ENCODE measurements at regions not wholly inside any gene's neighbourhood (a gene's known extent, or its start where the extent isn't known, plus 50 kb on each side); places are given as distances from the start of the nearest gene placed in this dataset.

DNA sequence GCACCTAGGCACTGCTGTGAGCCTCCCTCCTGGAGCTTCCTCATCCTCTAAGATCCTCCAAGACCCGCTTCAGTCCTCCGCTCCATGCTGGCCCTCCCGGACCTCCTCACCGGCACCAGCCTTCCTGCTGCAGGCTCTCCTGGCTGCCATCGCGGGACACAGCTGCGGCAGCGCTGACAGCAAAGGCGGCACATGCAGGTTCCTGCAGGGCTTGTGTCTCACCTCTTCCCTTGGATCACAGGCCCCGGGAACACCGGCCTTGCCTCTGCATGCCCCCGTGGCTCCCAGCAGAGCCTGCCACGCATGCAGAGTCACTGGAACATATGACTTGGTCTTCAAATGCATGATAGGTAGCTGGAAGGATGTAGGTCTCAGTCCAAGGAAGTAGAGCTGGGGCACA is 67.2 kb downstream of the PTGR3 start:
- TF ChIP-seq, protein P1, sequence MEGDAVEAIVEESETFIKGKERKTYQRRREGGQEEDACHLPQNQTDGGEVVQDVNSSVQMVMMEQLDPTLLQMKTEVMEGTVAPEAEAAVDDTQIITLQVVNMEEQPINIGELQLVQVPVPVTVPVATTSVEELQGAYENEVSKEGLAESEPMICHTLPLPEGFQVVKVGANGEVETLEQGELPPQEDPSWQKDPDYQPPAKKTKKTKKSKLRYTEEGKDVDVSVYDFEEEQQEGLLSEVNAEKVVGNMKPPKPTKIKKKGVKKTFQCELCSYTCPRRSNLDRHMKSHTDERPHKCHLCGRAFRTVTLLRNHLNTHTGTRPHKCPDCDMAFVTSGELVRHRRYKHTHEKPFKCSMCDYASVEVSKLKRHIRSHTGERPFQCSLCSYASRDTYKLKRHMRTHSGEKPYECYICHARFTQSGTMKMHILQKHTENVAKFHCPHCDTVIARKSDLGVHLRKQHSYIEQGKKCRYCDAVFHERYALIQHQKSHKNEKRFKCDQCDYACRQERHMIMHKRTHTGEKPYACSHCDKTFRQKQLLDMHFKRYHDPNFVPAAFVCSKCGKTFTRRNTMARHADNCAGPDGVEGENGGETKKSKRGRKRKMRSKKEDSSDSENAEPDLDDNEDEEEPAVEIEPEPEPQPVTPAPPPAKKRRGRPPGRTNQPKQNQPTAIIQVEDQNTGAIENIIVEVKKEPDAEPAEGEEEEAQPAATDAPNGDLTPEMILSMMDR (IDR thresholded peaks at IDR 0.05; ENCODE audit: unreplicated experiment), result no peak
- DNase-seq (ENCODE audit: low spot score), result no peak
- no peaks in the 10 kb centered on the region for H3K36me3 Mint-ChIP-seq (ENCODE audit: low read depth, unreplicated experiment)
- no peaks in the 10 kb centered on the region for H3K4me1 Mint-ChIP-seq (ENCODE audit: unreplicated experiment)
- H3K27me3 Mint-ChIP-seq (ENCODE audit: unreplicated experiment), result peaks cover 2% of the 10 kb centered on the region
- H3K4me3 Mint-ChIP-seq (ENCODE audit: unreplicated experiment), result no peak overlapping the region
- H3K9me3 Mint-ChIP-seq (ENCODE audit: unreplicated experiment), result no peaks in the 10 kb centered on the region
- H3K27ac Mint-ChIP-seq (ENCODE audit: unreplicated experiment), result no peak overlapping the region

DNA sequence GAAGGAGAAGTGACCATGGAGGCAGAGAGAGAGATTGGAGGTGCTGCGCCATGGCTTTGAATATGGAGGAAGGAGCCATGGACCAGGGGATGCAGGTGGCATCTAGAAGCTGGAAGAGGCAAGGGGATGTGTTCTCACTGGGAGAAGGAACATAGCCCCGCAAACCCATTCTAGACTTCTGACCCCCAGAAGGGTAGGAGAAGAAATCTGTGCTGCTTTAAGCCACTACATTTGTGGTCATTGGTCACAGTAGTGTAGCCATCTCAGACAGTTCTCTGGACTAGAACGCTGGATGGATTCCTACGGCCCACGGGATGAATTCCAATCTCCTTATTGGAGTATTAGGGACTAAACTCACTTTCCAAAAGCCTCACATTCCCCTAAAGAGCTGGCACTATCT is 67.8 kb downstream of the PTGR3 start:
- peaks cover 2% of the 10 kb centered on the region for H3K27me3 Mint-ChIP-seq (ENCODE audit: unreplicated experiment)
- no peak overlapping the region for H3K27ac Mint-ChIP-seq (ENCODE audit: unreplicated experiment)

DNA sequence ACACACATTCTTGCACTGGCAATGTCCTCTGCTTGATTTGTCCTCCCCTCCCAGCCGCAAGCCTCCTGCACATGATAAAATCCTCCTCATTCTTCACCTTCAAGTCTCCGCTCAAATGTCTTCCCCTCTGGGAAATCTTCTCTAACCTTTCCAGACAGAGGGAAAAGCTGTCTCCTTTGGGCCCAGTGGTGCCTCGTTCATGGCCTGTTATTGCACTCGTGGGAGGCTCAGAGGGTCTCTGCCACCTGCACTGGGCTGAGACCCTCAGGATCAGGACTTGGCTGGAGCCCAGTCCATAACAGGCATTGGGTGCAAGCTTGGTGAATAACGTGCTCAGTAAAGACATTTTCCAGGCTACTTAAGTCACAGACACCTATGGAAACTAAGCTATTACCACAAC is 68.6 kb downstream of the PTGR3 start:
- Mint-ChIP-seq H3K27me3 (ENCODE audit: unreplicated experiment) (no peaks in the 10 kb centered on the region), H3K4me1 (ENCODE audit: unreplicated experiment) (no peaks in the 10 kb centered on the region), H3K27ac (ENCODE audit: unreplicated experiment) (no peak overlapping the region), H3K9me3 (ENCODE audit: unreplicated experiment) (no peaks in the 10 kb centered on the region), H3K36me3 (ENCODE audit: low read depth, unreplicated experiment) (no peaks in the 10 kb centered on the region), H3K4me3 (ENCODE audit: unreplicated experiment) (no peak overlapping the region)
- no peak for DNase-seq (ENCODE audit: low spot score)
- TF ChIP-seq, protein P1 (IDR thresholded peaks at IDR 0.05; ENCODE audit: unreplicated experiment), result no peak

More for the DNA sequence above, 67.8 kb downstream of the PTGR3 start:
- H3K36me3 Mint-ChIP-seq (ENCODE audit: low read depth, unreplicated experiment), result no peaks in the 10 kb centered on the region
- H3K9me3 Mint-ChIP-seq (ENCODE audit: unreplicated experiment), result no peaks in the 10 kb centered on the region
- TF ChIP-seq, protein P1 (IDR thresholded peaks at IDR 0.05; ENCODE audit: unreplicated experiment), result no peak
- DNase-seq (ENCODE audit: low spot score), result no peak
- no peak overlapping the region for H3K4me3 Mint-ChIP-seq (ENCODE audit: unreplicated experiment)
- no peaks in the 10 kb centered on the region for H3K4me1 Mint-ChIP-seq (ENCODE audit: unreplicated experiment)

DNA sequence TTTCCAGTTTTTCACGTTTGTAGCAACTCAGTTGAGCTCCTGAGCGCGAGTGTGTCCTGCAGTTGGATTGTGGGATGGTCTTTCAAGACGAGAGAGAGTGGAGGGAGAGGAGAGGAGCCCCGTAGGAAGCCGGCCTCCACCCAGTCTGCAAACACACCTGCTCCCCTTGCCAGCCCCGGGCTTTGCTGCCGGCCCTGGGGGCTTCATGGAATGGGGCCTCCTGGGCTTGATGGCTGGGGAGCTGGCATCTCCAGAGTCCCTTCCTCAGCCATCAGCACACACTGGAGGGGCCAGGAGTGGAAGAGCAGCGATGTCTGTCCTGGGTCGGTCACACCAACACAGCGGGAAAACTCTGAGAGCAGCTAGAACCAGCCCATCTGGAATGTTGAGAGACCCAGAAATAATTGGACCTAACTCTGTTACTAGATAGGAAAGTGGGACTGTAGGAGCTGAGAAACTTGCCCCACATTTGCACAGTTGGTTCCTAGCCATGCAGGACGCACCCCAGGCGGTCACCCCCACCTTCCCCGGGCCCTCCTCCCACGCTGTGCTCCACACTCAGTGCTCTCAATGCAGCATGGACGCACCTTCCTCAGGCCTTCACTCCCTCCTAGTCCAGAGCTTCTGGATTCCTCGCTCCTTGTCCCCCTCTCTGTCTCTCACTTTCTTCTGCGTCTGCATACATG is 69.6 kb downstream of the PTGR3 start:
- Mint-ChIP-seq H3K9me3 (ENCODE audit: unreplicated experiment) (no peaks in the 10 kb centered on the region), H3K4me3 (ENCODE audit: unreplicated experiment) (no peak overlapping the region), H3K4me1 (ENCODE audit: unreplicated experiment) (no peaks in the 10 kb centered on the region), H3K27me3 (ENCODE audit: unreplicated experiment) (no peaks in the 10 kb centered on the region), H3K27ac (ENCODE audit: unreplicated experiment) (no peak overlapping the region), H3K36me3 (ENCODE audit: low read depth, unreplicated experiment) (no peaks in the 10 kb centered on the region)
- TF ChIP-seq, protein P1 (IDR thresholded peaks at IDR 0.05; ENCODE audit: unreplicated experiment), result no peak
- no peak for DNase-seq (ENCODE audit: low spot score)

DNA sequence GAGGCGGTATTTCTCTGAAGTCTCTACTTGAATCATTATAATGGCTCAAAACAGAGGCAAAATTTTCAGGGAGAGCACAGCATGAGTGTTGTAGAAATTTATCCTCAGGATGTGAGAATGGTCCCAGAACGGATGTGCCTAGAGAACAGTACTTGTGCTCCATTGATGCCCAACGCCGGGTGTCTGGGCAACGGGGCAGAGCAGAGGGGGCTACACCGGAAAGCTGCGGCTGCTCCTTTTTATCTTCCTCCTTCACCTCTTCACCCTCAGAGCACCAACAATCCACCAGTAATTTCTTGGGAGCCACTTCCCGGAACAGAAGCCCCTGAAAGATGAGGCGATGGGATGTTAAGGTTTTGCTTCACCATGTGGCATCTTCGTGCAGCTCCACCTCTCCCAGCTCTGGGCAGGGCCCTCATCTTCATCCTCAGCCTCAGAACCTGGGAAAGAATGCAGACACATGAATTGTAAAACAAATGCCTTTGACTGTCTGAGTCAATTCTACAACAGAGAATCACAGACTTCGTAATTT is 71.5 kb downstream of the PTGR3 start:
- TF ChIP-seq, protein P1 (IDR thresholded peaks at IDR 0.05; ENCODE audit: unreplicated experiment), result no peak
- Mint-ChIP-seq H3K27ac (ENCODE audit: unreplicated experiment) (no peak overlapping the region), H3K4me1 (ENCODE audit: unreplicated experiment) (no peaks in the 10 kb centered on the region), H3K27me3 (ENCODE audit: unreplicated experiment) (no peaks in the 10 kb centered on the region), H3K36me3 (ENCODE audit: low read depth, unreplicated experiment) (no peaks in the 10 kb centered on the region), H3K9me3 (ENCODE audit: unreplicated experiment) (no peaks in the 10 kb centered on the region), H3K4me3 (ENCODE audit: unreplicated experiment) (no peak overlapping the region)
- DNase-seq (ENCODE audit: low spot score), result no peak
